ENCODE measurements at regions not wholly inside any gene's neighbourhood (a gene's known extent, or its start where the extent isn't known, plus 50 kb on each side); places are given as distances from the start of the nearest gene placed in this dataset.
"Not testable (repeated sequence)": the region's sequence is repeated elsewhere in the genome, so short reads cannot be mapped to it uniquely, and the experiment has no call there.

- FAIRE-seq, result no peak
Measured at GRCh38 chr17:70947636-70948565, 778.6 kb downstream of the KCNJ2 start.

GRCh38 chr17:70953140-70953539 is 783.8 kb downstream of the KCNJ2 start:
- not testable (repeated sequence) for DNase-seq (ENCODE audit: low spot score in 2 of 2); FAIRE-seq

More at GRCh38 chr17:70947636-70948565, 778.6 kb downstream of the KCNJ2 start:
- no peak for DNase-seq (ENCODE audit: low spot score in 2 of 2)

GRCh38 chr17:70955441-70955840 is 786.1 kb downstream of the KCNJ2 start:
- no peak for FAIRE-seq
- no peak for DNase-seq (ENCODE audit: low spot score in 2 of 2)

GRCh38 chr17:70956726-70957125 is 787.4 kb downstream of the KCNJ2 start:
- no peak for FAIRE-seq

DNA sequence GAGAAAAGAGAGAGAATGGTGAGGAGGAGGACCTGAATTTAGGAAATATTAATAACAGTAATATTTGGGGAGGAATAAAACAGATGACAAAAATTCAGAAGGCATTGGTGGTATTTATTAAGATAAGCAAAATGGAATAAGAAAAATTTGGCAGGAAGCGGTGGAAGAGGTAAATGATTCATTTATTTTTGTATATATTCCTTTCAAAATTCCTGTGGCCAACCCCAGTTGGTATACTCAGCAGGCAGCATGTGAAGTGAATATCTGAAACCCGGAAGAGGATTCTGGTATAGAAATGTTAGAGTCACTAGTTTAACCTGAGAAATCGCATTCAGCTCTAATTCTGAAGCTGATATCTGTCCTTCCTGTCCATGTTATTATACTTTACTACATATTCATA is 792.0 kb downstream of the KCNJ2 start:
- FAIRE-seq (no peak), DNase-seq (ENCODE audit: low spot score in 2 of 2) (no peak)

More at GRCh38 chr17:70956726-70957125, 787.4 kb downstream of the KCNJ2 start:
- no peak for DNase-seq (ENCODE audit: low spot score in 2 of 2)

GRCh38 chr17:70968302-70968701 is 799.0 kb downstream of the KCNJ2 start:
- no peak for DNase-seq (ENCODE audit: low spot score in 2 of 2)
- no peak for FAIRE-seq

DNA sequence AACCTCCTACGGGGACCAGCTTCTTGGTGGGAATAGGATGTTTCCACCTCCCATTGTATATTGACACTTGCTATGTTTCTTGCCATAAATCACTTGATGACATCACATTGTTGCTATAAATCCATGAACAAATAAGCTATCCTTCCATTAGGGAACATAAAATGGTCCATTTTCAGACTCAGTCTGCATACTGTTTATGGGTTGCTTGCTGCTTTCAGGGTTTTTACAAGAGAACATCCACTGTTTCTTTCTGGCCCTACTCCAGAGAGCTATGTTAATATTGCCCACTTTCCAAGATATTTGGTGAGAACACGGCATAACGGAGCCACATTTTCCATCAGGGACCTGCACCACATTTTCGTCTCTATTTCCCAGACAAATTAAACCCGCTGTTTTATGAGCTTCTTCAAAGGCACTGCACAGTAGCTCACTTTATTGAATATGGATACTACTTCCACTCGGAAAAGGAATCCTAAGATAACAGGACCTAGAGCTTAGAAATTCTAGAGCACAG is 800.2 kb downstream of the KCNJ2 start:
- DNase-seq (ENCODE audit: low spot score in 2 of 2) (no peak), FAIRE-seq (no peak)

DNA sequence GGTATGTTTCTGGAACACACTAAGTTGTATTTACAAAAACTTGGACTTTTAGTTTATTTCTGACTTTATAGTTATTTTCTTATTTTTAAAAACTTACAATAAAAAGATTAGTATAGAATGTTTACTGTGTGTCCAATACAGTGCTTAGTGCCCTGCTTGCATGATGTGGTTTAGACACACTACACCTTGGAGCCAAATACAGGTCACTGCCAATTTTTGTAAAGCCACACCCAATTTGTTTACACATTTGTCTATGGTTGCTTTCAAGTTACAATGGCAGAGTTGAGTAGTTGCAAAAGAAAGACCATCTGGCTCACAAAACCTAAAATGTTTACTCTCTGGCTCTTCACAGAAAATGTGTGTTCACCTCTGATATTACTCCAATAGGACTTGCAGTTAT is 807.1 kb downstream of the KCNJ2 start:
- no peak for FAIRE-seq
- DNase-seq (ENCODE audit: low spot score in 2 of 2), result no peak

DNA sequence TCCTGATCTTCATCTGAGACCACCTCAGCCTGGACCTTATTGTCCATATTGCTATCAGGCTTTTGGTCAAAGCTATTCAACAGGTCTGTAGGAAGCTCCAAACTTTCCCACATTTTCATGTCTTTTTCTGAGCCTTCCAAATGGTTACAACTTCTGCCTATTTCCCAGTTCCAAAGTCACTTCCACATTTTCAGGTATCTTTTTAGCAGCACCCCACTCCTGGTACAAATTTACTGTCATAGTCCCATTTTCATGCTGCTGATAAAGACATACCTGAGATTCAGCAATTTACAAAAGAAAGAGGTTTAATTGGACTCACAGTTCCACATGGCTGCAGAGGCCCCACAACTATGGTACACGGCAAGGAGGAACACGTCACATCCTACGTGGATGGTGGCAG is 815.5 kb downstream of the KCNJ2 start:
- FAIRE-seq (no peak), DNase-seq (ENCODE audit: low spot score in 2 of 2) (no peak)

DNA sequence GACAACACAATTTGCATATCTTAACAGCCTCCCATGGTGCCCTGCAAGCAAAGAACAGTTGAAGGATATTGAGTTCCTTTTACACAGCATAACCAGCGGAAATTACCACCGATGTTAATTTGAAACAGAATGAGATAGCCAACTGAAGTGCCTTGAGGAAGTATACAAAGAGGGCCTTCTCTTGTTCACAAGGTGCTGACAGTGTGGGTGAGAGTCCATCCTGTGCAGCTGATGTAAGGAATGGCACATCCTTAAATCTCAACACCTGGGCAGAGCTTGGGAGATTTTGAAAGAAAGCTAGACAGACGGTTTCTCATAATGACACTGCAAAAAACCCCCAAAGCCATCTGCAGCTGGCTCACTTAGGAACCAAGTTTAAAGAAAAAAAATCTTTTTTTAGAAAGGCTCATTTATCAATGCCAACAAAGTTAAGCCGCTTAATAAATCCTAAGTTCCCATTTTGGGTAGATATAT is 818.6 kb downstream of the KCNJ2 start:
- FAIRE-seq (no peak), DNase-seq (ENCODE audit: low spot score in 2 of 2) (no peak)

DNA sequence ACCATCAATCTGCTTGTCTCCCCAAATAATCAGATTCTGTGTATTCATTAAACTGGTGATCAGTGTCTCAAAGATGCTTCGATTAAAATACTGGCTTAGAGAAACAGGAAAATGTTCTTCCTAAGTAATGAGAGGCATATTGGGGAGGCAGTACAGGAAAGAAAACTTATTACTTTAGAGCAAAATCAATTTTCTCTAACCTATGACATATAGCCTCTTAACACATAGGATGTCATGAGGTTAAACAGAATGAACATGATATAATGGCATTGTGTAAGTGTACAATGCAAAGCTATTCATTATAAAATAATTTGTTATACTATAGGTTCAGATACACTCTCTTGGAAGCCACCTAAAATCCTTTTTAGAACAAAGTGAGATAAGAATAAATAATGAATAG is 819.3 kb downstream of the KCNJ2 start:
- DNase-seq (ENCODE audit: low spot score in 2 of 2), result no peak
- FAIRE-seq, result no peak

GRCh38 chr17:70989280-70989679 is 819.9 kb downstream of the KCNJ2 start:
- DNase-seq (ENCODE audit: low spot score in 2 of 2), result no peak
- FAIRE-seq, result no peak

DNA sequence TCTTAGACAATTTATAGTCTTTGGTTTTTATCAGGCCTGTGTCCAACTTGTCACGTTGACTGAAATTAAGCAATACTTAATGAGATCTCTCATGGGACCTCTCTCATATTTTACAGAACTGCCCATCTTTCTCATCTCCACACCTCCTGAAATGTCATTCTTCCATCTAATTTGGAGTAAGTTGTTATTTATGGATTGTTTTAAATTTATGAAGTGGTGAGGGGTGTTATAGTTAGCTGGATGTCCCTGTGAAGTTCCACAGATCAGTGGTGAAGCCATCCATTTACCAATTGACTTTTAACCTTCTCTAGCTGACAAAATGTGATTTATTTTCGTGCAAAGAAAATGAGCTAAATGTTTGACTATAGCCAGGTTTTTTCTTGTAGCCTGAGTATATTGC is 824.9 kb downstream of the KCNJ2 start:
- DNase-seq (ENCODE audit: low spot score in 2 of 2), result no peak
- FAIRE-seq, result no peak

DNA sequence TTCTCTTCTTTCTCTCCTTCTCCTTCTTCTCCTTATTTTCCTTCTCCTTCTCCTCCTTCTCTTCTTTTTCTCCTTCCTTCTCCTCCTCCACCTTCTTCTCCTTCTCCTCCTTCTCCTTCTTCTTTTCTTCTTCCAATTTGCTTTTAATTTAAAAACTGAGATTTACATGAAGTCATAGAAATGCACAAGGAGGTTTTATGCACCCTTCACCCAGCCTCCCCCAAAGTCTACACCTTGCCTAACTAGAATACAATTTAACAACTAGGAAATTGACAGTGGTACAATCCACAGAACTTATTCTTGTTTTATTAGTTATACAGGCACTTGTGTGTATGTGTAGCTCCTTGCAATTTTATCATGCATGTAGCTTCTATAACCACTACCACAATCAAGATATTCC is 826.7 kb downstream of the KCNJ2 start:
- FAIRE-seq (no peak), DNase-seq (ENCODE audit: low spot score in 2 of 2) (no peak)

- FAIRE-seq, result no peak
- DNase-seq (ENCODE audit: low spot score in 2 of 2), result no peak
Measured at GRCh38 chr17:71003736-71004135, 834.4 kb downstream of the KCNJ2 start.

GRCh38 chr17:71004413-71004812 is 835.1 kb downstream of the KCNJ2 start:
- no peak for FAIRE-seq
- no peak for DNase-seq (ENCODE audit: low spot score in 2 of 2)

GRCh38 chr17:71011391-71011790 is 842.1 kb downstream of the KCNJ2 start:
- DNase-seq (ENCODE audit: low spot score in 2 of 2), result no peak
- no peak for FAIRE-seq

GRCh38 chr17:71019699-71020098 is 850.4 kb downstream of the KCNJ2 start:
- FAIRE-seq, result no peak
- DNase-seq (ENCODE audit: low spot score in 2 of 2), result no peak

DNA sequence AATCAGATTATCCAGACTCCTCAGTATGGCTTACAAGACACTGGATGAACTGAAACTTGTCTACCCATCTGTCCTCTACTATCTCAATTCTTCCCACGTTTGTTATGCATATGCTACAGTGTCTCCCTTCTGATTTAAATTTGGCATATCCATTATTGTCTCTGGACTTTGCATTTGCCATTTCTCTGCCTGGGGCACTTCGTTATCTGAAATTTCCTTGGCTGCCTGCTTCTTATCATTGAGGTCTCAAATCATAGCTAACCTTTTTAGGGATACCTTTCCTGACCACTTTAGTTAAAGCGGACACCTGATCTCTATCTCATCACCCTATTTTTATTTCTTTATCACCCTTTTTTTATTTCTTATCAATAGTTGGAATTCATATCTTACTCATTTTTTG is 853.4 kb downstream of the KCNJ2 start:
- FAIRE-seq (no peak), DNase-seq (ENCODE audit: low spot score in 2 of 2) (no peak)

DNA sequence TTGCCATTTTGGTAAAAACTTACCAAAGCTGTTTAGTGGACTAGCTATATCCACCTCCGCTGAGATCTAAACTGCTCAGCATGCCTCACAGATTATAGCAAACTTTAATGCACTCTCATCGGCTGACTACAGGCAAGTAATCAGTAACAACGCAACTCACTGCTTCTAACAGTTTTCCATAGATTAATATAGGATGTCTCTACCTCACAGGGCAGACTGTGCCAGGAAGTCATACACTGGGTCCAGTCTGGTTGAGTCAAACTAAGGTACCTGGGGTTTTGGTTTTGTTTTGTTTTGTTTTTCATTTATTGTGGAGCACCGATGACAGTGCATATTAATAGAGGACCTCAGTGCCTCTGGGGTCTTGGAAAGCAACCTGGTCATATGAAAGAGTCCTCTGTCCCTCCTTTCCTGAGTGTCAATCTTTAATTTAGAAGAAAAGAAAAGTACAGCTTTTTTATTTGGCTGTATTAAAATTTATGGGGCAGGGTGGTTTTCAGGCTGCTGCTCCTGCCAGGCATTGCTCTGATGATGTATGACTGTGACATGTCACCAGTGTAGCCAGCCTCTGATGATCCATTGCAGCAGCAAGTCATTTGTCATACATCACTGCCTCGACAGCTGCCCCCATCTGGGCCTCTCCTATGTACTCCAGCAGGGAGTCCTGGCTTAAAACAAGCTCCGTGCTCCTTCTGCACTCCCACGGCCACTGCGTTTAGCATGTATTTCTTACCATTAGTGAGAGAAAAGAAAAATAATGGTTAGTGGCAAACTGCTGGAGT is 854.1 kb downstream of the KCNJ2 start:
- no peak for DNase-seq (ENCODE audit: low spot score in 2 of 2)
- no peak for FAIRE-seq

- DNase-seq (ENCODE audit: low spot score in 2 of 2) (no peak), FAIRE-seq (no peak)
Measured at GRCh38 chr17:71024172-71024571, 854.8 kb downstream of the KCNJ2 start.

All from frontal cortex (tissue), 3 donors.